DMS114 treated with DMSO at 0.1 percent for 48 hours (cell line): ENCODE measurements at regions not wholly inside any gene's neighbourhood (a gene's known extent, or its start where the extent isn't known, plus 50 kb on each side); places are given as distances from the start of the nearest gene placed in this dataset.
"Not testable (repeated sequence)": the region's sequence is repeated elsewhere in the genome, so short reads cannot be mapped to it uniquely, and the experiment has no call there.

Experiments
- DNase-seq: peaks from one replicate; lab custom pipeline; 2025; ENCODE audit not compliant: unreplicated experiment; lab: John Stamatoyannopoulos, UW

DNA sequence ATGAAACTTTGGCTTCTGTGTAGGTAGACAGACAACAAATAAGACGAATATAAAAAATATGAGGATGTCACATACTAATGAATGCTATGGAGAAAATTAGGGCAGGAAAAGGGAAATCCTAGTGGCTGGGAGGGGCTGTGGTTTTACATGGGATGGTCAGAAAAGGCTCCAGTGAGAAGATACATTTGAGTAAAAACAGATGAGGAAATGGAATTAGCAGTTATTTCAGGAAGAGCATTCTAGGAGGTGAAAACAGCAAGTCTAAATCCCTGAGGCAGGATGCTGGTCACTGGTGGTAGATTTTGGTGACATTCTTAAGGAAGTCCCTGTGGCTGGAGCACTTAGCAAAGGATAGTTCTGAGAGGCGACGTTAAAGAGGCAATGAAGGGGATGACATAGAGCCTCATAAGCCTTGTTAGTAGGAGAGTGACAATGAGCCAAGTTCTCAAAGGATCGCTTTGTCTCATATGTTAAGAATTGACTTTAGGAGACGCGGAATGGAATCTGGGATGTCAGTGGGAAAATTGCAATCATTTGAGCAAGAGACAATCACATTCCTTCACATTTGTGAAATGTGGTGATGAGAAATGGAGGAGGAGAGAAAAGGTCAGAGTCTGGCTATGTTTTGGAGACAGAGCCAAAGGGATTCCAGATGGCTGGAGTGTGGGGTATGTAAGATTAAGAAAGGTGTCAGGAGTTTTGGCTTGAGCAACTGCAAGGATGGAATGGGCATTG lies 384.7 kb upstream of the FZD8 start:
- DNase-seq, result no peak

DNA sequence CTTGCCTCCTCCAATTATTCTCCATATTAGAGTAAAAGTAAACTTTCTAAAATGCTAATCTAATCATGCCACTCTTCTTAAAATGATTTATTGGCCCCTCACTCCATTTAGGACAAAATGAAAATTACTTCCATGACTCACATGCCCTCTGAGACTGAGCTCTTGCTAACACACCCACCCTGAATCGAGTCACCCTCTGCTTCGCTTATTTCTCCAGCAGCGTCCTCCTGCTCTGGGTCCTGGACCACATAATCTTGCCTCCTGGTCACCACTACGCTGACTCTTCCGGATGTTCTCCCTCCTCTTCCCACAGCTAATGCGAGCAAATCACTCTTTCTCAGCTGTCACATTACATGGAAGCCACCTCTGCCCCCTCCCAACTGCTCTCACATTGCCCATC lies 384.0 kb upstream of the FZD8 start:
- no peak for DNase-seq

DNA sequence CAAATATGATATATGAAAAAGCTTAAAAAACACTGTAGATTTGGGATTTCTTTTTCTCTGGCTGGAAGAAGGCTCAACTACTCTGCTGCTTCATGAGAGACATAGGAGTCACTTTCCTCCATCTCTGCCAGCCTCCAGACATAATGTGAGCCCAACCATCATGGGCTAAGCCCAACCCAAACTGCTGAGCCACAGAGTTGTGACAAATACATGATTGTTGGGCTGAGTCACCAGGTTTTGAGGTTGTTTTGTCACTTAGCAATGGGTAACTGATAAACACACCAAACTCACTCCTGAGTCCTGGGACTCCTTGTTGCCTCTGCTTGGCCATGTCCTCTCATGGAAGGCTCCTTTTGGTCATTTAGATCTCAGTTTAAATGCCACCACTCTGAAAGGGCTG lies 381.8 kb upstream of the FZD8 start:
- DNase-seq, result no peak

- DNase-seq, result no peak
These were observed 379.0 kb upstream of the FZD8 start for GRCh38 chr10:36021096-36021495.

DNA sequence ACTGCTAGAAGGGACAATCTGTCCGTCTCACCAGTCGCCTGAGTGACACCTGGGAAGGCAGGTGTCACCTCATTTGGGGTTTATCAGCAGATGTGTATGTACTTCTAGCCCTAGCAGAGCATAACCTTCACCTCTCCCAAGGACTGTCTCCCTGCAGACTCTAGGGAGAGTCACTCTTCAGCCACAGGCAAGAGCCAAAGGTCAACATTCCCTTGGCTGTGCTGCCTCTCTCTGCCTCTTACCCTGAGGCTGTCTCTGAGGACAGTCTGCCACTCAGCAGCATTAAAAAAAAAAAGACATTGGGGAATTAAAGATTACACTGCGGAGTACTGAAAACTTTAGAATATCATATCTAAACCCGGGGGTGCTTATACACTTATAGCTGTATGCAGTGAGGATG lies 377.7 kb upstream of the FZD8 start:
- DNase-seq, result no peak

DNA sequence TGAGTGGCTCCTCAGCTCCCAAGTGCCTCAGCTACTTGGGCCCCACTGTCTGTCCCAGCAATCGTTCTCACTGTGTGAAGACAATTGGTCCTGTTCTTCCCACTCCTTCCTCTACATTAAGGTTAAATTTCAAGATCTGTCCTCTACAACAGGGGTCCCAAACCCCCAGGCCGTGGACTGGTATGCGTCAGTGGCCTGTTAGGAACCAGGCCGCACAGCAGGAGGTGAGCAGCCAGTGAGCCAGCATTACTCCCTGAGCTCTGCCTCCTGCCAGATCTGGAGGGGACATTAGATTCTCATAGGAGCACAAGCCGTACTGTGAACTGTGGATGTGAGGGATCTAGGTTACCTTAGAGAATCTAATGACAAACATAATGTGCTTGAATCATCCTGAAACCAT lies 376.9 kb upstream of the FZD8 start:
- DNase-seq, result no peak

GRCh38 chr10:36017137-36017536 lies 375.0 kb upstream of the FZD8 start:
- DNase-seq, result no peak

DNA sequence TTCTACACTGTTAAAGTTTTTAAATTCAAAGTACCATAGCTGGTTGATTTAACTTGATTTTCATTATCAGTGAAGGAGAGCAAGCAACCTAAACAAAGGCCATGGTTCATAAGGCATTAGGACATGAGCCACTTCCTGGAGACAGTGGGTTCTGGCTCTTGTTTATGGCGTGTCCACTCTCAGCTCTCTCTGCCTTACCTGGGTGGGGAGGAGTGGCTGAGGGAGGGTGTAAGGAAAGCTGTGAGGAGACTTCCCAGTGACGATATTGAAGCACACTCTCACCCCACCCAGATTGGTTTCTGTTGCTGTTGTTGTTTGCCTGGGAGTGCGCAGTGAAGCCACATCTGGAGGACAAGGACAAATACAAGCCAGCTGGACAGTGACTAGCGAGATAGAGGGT lies 365.3 kb upstream of the FZD8 start:
- no peak for DNase-seq

DNA sequence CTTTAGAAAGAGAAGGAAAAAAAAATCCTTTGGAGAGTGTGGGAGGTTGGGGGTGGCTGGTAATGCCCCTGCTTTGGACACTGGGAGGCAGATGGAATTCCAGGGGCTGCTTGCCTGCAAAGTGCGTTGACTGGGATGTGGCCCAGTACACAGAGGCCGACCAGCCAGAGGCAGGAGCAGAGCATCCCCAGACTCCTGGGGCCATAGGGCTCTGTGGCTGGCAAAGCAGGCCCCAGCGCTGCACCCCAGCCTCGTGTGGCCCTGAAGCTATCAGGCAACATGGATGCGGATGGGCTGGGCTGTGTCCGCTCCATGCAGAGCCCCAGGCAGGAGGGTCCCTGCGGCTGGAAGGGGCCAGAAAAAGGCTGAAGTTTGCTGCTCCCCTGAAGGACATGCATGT lies 361.6 kb upstream of the FZD8 start:
- DNase-seq, result no peak

DNA sequence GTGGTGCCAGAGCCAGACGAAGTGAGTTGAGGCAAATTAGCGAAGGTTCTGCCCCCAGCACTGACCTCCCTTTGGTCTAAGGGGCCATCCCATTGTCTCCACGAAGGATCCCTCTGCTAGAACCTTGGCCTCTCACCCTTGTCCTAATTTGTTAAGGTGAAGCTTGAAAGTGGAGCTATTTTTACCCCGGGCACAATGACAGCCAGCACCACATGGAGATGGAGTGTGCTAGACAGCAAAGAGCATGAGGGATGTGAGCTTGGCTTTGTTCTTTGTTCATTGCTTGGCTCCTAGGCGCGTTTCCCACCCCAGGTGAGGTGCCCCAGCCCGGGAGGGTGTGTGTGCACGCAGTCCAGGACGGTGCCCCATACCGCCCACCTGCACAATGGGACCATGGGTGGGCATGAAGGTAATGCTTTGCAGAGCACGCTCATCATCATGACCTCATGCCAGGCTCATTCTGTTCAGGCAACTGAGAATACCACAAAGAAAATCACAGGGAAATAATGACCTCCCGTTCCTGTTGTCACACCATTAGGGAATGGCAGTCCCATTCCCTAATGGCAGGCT lies 361.0 kb upstream of the FZD8 start:
- DNase-seq, result no peak

GRCh38 chr10:36002445-36002844 lies 360.3 kb upstream of the FZD8 start:
- no peak for DNase-seq

DNA sequence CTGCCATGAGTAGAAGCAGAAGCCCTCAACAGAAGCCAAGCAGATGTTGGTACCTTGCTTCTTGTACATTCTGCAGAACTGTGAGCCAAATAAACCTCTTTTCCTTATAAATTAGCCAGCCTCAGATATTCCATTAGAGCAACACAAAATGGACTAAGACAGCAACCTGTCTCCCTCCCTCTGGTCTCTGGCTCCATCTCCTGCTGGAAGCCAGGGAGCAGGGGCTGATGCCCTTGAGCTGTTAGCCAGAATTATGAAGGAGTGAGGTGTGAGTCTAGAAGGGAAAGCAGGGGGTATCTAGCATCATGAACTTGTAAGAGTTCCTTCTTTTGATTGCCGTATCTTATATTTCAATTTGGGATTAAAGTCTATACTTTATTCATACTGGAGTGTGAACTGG lies 358.7 kb upstream of the FZD8 start:
- not testable (repeated sequence) for DNase-seq

DNA sequence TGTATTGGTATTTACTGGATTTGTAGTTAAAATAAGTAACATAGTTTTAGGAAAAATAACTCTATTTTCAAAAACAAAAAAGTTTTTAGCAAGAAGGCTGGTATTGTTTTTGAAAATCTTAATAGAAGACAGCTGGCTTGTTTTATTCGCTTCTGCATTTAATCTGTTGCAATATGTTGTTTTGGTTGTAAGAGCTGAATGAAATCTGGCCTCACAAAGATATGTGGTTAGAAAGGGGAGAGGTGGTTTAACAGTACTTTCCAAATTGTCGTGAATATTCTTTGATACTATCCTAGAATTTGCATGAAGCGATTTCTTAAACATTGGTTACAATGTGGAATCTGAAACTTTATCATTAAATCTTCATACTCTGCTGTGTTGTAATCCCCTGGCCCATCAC lies 355.9 kb upstream of the FZD8 start:
- no peak for DNase-seq

- no peak for DNase-seq
These were observed 353.4 kb upstream of the FZD8 start for GRCh38 chr10:35995485-35995884.

DNA sequence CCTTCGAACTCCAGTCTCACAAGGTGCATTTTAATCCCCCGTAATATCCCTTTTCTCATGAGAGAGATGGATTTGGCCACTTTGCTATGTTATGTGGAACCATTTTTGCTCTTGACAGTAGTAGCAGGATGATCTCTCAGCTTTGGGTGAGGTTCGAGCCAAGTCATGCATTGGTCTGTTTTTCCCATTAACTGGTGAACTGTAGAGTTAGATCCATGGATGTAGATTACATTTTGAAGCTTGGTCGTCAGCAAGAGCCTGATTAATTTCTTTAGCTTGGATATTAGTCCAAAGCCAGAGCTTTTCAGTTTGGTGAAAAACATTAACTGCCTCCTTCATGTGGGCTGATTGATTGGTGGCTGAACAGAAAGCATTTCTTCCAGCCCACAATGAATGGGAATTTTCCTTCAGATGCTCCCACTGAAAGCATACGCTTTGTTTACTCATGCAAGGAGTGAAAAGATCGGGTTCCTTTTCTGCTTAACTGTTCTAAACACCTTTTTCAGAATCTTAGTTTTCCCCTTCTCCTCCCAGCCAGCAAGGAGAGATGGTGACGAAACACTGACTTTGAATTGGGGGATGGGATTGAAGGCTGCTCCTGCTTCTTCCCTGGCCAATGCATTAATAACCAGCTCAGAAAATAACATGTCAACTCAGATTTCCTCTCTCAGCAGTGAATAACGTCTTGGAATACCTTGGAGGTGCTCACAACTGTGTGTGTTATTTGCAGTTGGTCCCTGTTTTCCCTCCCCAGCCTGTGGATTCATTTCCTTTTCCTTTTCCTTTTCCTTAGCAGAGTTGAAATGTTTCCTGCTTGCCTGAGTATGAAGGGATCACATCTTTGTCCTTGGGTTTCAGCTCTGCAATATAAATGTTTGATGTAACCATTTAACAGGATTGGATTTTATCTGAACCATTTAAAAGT lies 351.8 kb upstream of the FZD8 start:
- no peak for DNase-seq

- DNase-seq, result no peak
These were observed 350.0 kb upstream of the FZD8 start for GRCh38 chr10:35992107-35992506.

GRCh38 chr10:35986756-35987502 lies 344.8 kb upstream of the FZD8 start:
- DNase-seq, result no peak

DNA sequence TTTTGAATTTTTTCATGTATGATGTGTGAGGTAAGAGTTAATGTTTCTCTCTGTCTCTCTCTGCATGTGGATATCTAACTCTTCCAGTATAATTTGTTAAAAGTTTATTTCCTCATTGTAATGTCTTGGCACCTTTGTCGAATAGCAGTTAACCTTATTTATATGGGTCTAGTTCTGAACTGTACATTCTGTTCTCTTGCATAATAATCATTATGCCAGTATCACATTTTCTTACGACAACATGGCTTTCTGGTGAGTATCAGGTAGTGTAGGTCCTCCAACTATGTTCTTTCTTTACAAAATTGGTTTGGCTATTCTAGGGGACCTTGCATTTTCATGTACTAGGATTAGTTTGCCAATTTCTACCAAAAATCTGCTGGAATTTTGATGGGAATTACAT lies 337.0 kb upstream of the FZD8 start:
- no peak for DNase-seq

GRCh38 chr10:35973912-35974591 lies 332.0 kb upstream of the FZD8 start:
- not testable (repeated sequence) for DNase-seq

DNA sequence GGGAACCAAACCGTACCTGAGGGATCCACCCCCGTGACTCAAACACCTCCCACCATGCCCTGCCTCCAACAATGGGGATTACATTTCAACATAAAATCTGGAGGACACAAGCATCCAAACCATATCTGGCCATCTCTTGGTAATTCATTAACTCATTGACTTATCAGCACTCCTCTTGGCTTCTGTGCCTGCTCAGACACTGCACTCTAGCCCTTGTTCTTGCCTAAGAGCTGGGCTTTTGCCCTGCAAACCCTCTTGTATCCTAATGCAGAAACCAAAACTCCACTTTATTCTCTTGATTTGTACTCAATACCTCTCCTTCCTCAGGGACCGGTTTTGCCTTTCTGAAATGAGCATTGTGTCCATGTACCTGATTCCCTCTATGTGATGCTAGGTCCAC lies 330.2 kb upstream of the FZD8 start:
- no peak for DNase-seq

- DNase-seq, result no peak
These were observed 329.3 kb upstream of the FZD8 start for GRCh38 chr10:35971397-35971796.
